GM19395 (cell line): ENCODE measurements at regions not wholly inside any gene's neighbourhood (a gene's known extent, or its start where the extent isn't known, plus 50 kb on each side); places are given as distances from the start of the nearest gene placed in this dataset.

Experiments
- ATAC-seq: cut with Tn5 transposase; IDR thresholded peaks from one replicate; pipeline ENCODE4 v1.9.1; 2021; ENCODE audit warnings: mild to moderate bottlenecking, moderate library complexity; ENCODE audit not compliant: unreplicated experiment

DNA sequence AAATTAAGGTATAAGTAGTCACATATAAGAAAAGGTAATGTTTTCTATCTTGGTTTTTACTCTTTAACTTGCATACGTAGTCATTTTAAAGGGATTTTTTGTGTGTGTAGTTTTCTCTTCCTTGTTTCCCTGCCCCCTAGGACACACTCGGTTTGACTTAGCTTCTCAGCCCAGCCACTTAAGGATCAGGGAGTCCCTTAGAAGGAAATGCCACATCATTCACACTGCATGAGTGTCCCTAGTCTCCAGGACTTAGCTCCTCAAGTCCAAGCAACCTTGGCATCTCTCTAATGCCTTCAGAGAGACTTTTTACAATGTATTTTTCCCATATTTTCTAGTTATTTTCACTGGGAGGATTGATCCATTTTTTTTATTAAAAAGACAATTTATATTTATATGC lies 1407.7 kb downstream of the EFNB2 start:
- ATAC-seq: no peak

DNA sequence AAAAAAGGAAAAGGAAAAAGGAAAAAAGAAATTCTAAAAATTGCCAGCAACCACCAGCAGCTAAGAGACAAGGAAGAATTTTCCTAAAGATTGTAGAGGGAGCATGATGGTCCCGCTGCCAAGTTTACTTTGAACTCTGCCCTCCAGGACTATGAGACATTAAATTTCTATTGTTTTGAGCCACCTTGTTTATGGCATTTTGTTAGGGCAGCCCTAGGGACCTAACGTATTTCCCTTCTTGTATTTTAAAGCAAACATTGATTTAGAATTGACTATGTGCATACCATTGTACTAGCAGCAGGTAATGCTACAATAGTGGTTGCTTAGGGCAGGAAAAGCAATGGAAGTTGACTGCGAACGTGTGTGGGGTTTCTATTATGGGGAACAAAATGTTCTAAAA lies 1414.2 kb downstream of the EFNB2 start:
- no peak for ATAC-seq

DNA sequence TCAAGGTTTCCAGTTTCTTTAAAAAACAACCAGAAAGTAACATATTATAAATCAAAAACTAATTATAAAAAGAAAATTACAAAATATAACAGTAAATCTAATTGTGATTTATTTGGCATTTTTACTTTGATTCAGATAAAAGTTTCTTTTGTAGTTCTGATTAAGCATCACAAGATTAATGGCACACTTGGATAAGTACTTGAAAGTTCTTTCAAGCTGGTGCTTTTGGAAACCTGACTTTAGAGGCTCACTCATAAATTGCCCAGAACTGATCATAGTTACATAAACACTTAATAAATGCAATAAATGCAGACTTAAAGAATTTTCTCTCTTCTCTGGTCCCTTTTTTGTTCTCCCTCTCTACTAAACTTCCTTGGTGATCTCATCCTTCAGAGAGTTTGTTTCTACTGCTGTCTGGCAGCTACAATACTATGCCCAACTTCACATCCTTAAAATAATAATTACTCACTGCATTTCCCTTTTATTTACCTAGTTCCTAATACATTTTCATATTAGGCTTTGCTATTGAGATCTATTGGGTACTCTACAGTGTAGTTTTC lies 1417.0 kb downstream of the EFNB2 start:
- ATAC-seq: no peak

DNA sequence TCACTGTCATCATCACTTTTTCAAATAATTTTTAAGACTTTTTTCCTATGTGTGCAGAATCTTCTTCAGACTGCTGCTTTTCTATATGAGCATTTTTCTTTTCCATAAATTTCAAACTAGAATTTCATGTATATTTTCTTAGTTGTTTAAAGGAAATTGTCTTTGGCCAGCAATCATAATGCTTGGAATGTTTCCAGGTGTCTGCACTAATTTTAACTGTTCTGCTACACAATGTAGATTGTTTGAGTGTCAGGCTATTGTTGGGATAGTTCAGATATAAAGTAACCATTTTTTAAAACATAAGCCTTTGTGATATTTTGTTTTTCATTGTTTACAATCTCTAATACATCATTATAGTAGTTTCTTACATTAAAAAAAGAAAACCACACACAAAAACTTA lies 1418.5 kb downstream of the EFNB2 start:
- ATAC-seq: no peak

DNA sequence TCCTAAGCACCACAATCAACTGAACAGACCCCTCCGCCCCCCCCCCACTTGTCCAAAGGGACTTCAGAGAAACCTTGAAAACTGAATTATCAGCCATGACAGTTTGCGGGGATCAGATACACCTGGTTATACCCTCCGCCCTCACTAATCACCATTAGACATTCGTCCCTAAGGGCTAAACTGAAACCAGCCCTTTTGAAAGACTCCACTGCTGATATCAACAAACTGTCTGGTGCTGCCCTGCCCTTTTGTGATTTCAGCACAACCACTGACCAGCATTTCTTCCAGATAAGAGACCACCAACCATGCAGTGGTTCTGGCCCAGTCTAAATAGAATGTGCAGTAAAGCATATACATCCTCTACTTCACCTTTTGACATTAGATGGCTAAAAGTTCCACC lies 1422.9 kb downstream of the EFNB2 start:
- ATAC-seq: no peak

DNA sequence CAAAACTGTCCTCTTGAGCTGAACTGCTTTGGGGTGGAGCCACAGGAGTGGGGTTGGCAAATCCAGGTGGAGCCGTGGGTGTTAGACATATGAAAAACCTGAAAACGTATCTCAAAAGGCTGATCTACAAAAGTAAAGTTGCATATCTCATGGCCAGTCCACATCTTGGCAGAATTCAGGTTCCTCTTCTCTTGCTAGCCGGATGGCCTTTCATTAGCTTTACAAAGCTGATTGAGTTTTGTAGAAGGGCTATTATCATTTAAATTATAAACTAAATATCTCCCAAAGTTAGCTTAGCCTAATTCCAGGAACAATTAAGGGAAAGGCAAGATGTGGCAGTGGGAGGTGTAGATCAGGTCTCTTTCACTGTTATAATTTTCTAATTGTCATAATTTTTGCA lies 1427.7 kb downstream of the EFNB2 start:
- ATAC-seq: no peak

DNA sequence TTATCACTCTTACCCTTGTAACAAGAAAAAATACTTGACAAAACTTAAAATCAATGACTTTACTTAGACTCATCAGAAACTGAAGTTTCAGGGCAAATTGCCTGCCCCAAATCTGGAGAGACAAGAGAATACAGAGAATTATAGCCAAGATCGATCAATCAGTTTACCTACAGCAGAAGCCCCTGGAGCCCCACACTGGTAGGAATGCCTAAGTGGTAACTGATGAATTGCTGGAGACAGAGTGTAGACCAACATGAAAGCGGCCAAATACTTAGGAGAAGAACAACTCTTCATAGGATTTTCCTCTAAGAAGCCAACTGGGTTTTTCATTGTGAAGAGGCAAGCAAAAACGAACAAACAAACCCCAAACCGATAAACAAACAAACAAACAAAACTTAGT lies 1430.0 kb downstream of the EFNB2 start:
- no peak for ATAC-seq

DNA sequence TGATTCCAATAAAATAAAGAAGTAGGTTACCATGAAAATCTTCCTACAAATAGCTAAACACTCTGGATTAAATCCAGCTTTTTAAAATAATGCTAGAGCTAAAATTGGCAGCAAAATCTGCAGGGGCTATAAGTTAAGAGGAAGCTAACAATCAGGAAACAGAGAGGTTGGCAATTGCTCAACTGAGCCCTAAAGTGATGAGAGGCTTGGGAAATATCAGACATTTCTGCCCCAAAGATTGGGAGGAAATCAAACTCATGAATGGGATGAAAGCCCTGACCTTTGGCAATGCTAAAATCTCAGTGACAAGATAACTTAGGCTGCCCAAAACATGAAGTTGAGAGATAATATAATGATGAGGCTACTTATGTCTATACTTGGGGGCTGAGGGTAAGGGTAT lies 1437.9 kb downstream of the EFNB2 start:
- ATAC-seq: no peak

DNA sequence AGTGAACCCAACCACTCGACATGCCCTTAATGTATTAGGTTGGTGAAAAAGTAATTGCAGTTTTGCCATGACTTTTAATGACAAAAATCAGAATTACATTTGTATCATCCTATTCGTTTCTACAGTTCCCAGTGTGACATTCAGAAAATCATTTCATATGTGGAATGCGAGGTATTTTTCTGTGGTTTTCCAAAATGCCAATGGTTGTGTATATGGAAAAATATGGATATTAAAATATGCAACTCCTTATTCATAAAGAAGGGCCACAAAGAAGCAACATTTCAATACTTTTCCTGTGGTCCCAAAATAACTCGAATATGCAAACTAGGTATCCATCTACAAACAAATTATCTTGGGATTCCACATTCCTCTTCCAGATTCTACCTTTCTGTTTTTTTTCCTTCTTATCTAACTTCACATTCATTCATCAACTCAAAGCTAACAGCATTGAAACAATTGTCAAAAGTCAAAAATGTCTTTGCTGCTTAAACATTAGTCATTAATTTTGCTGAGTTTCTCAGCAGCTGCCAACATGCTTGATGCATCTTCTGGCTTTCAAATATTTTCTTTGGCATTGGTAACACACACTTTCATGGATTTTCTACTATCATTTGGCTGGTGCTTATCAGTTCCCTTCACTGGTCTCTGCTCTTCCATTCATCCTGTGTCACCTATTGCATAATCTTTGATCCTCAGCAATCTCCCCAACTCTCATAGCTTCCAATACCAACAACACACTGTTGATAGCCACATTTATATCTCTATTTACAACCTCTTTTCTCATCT lies 1445.4 kb downstream of the EFNB2 start:
- ATAC-seq: no peak

DNA sequence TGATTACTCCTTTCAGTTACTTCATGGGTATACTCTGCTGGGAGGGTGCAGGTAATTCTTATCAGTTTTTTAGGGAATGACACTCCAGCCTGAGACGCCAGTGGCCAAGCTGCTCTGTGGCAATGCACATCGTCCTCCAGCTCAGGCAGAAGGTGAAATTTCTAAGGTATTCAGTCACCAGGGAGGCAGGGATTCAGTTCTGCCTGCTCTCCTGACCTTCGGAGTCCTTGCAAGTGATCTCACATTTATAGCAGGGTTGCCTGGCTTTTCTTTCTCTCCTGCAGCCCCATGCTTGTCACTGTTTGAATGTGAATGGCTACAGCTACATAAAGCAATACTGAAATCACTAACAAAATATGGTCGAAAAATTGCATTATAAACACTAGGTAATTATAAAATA lies 1447.5 kb downstream of the EFNB2 start:
- ATAC-seq: no peak

DNA sequence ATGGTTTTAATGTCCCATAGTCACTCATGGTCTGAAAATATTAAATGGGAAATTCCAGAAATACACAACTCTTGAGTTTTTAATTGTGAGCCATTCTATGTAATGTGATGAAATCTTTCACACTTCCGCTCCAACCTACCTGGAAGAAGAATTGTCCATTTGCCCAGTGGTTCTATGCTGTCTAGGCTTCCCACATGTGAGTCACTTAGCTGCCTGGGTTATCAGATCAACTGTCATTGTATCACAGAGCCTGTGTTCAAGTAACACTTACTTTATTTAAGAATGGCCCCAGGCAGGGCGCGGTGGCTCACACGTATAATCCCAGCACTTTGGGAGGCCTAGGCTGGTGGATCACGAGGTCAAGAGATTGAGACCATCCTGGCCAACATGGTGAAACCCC lies 1450.5 kb downstream of the EFNB2 start:
- no peak for ATAC-seq

DNA sequence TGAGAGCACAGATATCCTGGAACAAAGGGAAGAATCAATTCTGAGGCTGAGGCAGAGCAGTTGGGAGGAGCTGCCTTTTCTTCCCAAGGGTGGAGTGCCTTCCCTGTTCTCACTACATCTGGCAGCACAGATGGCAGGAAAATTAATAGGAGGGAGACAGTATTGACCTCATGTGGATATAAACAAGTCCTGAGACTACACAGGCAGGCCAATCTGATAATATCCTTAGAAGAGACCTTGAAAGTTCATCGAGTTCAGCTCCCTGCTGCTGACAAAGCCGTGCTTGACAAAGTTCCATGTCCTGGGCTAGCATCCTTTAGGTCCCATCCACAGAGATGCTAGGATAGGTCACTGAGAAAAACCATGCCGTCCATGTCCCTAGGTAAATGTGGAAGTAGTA lies 1451.5 kb downstream of the EFNB2 start:
- ATAC-seq: no peak

DNA sequence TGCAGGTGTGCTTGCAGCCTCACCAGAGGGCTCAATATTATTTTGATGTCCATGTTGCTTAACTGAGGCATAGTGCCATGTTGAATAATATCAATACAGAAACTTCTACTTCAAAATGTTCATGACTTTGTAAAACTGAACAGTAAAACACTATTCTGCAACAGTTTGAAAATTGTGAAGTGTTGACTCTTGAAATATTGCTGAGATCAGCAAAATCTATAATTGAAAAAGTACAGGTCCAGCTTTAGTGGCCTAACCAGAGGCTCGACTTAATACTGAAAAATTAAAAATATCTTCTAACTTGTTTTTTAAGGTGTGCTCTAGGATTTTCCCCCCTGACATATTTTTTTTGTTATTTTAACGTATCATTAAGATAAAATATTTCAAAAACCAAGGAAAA lies 1460.7 kb downstream of the EFNB2 start:
- no peak for ATAC-seq

DNA sequence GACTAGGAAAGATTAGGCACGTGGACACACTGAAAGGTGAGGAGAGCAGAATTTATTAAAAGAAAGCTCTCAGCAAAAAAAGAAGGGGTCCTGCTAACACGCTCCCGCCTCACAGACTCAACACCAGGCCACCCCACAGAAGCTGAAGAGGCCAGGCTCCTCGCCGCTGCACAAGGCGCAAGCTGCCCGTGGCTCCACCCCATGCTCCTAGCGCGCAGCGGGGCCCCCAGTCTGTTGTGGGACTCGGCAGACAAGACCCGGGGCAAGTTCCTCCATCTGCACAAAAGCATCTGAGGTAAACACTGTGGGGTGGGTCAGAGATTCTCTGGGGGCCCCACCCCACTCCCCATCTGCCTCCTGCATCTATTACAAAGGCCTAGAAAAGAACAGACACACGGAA lies 1462.4 kb downstream of the EFNB2 start:
- no peak for ATAC-seq

DNA sequence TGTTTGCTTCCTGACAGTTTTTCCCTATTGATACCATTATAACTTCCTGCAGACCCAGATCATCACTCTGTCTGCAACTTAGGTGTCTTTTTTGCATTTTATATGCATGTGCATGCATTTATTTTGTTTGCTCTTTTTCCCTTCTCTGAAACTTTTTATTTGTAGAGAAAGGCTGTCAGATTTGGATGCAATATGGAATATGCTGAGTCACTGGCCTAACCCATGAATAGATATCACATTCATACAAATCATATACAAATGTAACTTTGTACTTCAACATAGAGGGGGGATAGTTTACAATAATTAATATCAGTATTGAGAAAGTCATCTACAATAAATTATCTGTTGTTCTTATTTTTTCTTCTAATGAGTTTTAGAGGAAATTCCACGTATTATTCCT lies 1465.0 kb downstream of the EFNB2 start:
- no peak for ATAC-seq

DNA sequence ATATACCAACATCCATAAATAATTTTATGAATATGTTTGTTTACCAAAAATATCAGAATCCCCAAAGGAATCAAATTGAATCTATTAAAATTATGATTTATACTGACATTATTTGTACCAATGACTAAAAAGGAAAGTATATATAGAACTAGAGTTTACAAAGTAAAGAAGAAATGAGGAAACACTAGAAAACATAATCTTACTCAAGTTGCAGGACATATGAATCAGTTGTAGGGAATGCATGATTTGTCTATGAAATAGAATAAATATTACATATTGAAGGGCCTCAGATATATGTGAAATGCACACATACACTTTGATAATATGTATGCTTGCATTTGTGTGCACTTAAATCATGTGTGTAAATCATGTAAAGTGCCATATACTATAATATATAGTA lies 1466.4 kb downstream of the EFNB2 start:
- no peak for ATAC-seq

DNA sequence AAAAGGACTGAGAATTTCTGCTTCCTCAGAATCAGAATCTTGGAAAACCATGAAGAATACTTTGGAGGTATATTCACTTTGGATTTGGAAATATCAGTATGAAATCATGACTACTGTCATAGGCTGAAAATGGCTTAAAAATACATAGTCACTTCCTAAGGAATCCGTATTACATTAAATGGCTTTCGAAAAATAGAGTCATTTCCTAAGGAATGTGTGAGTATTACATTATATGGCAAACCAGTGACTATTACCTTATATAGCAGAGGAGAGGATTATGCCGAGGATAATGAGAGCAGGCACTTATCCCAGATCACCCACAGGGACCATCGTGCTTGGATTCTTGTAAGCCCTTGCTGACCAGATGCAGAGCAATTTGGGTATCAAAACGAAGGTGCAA lies 1471.8 kb downstream of the EFNB2 start:
- no peak for ATAC-seq

DNA sequence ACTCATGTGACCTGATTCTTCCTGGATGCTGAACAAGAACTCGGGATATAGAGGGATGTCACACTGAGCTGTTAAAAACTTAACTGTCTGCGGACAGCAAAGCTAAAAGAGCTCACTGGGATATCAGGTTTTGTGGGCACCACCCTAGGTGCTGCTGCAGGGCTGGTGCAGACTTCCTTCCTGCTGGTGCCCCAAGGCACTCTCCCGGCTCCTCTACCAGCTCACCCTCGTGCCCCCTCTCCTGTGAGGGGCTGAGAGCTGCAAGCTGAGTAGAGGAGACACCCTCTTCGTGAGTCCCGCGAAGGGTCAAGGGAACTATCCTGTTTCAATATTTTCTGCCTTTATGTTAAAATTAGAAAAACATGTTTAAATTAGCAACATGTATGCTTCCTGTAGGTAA lies 1475.7 kb downstream of the EFNB2 start:
- no peak for ATAC-seq

DNA sequence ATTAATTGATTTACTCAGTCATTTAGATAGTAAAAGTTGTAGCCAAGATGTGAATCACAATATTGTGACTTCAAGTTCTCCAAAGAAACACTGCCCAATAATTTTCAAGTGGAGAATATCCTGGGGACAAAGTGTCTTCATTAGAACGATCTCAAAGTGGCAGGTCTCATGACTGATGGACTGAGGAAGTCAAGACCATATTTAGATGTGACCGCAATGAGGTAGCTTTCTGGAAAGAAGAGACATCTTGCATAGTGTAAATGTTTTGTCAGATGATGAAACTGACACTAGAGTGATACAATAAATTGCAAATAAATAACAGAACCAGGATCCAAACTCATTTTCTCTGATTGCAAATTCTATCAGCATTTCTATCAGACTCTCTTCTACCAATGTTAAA lies 1476.9 kb downstream of the EFNB2 start:
- ATAC-seq: no peak

DNA sequence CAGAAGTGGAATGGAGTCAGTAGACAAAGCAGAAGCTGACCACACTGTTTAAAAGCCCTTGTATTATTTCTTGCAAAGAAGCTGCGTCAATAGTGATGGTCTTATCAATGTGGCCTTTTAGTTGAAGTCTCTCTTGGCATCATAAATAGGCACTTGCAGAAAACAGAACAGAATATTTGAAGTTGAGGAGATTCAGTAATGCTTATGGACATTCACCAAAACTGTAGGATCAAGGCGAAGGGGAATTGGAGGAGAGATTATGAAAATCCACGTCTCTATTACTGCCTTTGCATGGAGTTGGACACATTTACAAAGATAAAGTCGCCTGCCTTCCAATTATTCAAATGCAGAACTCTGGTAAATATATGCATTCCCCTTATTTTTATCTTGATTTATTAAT lies 1482.8 kb downstream of the EFNB2 start:
- ATAC-seq: no peak

DNA sequence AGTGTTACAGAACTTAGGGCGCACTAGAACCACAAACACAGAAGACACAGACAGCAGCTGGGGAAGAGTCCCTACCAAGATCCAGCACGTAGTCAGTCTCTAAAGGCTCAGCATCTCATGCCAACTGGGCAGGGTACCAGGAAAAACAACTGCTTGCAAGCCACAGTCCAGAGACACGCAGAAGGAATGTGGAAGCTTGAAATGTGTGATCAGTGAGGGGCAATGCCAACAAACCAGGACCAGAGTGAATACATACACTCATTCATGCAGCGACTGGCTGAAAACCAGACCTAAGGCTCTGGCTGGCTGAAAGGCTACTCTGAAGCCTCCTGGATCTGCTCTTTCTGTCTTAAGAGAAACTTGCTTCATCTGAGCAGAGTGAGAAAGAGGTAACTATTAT lies 1484.8 kb downstream of the EFNB2 start:
- ATAC-seq: no peak

DNA sequence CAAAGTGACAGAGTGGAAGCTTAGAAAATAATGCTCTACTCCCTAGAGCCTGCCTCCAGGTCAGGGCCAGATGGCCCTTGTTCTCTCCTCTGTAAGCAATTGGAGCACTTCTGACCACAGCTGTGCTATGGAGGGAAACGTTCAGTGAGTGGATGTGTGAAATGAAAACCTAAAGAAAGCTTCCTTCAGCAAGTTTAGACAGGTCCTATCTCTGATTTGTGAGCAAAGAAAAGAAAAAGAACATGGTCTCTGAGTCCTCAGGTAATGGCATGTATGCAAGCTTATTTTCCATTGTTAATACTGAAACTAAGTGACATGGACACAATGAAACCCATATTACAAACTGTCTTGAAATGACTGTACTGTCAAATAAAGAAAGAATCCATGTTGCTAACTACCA lies 1486.8 kb downstream of the EFNB2 start:
- ATAC-seq: peak; percentile 95

DNA sequence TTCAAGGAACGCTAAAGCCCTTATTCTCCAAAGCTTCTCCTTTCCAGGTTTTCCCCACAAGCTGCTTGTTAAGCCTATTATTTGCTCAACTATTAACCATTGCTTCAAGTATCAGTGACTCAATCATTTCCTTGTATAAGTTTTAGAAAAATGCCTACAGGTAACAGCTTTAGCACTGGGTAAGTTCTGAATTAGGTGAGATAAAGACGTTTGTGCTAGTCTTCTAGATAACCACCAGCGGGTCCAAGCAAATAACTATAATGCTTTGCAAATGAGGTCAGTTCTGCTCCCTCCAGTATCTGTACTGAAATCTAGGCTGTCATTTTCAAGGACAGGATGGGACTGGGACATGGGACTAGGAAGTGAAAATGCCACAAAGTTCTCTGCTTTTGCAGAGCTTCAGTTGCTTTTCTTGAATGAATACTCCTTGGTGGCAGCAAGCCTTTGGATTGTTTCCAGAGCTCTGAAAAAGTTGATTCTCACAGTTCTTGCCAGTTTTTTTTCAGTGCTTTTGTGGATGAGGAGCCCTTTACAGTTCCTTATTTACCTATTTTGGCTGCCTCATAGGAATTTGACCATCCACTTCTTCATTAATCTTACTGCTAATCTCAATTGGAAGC lies 1487.7 kb downstream of the EFNB2 start:
- ATAC-seq: no peak
